GM21390 (cell line): ENCODE measurements at regions not wholly inside any gene's neighbourhood (a gene's known extent, or its start where the extent isn't known, plus 50 kb on each side); places are given as distances from the start of the nearest gene placed in this dataset.

Experiments used
- ATAC-seq: cut with Tn5 transposase; IDR thresholded peaks from one replicate; pipeline ENCODE4 v1.9.1; 2021; ENCODE audit not compliant: unreplicated experiment

DNA sequence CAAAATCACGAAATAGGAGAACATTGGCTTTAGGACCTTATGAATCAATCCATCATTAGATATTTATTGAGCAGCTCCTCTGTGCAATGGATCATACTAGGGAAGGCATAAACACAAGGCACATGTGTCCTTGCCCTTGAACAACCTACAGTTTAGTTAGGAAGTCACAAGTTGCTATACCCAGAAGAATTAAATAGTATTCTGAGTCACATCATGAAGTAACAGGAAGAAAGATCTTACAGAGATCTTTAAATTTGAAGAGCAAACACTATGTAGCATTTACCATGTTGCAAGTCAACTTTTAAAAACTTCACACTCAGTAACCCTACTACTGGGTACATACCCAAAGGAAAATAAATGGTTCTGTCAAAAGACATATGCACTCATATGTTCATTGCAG lies 355.2 kb upstream of the SLC14A2 start:
- ATAC-seq: no peak

DNA sequence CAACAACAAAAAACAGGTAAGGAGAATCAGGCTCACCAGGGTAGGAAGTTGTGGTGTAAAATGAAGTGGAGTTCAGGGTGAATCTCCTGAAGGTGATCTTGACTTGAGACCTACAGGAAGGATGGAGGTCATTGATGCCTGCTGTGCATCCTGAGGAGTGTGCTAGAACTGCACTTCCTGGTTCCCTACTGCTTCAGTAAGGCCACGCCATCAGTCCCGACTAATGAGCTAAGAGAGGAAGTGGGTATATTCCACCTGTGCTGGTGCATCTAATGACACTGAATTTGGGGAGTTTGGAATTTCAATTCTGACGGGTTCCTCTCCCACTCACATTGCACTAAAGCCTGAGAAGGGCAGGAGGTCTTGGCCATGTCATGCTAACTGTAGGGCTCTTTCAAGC lies 349.3 kb upstream of the SLC14A2 start:
- ATAC-seq: no peak

DNA sequence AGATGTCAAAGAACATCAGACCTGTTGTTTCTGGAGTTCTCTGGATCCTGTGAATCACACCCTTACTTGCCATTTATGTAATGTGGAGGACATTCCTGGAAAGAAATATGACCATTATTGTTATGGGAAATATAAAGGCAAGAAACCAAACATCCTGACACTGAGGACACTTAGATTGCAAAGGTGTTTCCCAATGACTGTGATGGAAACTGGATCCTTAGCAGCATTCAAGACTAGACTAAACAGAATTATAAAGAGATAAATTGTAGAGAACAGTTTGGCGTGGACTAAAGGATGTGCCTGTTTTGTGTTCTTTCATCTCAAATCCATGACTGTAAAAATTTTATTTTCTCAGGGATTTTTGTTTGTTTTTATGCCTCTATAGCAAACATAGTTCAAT lies 347.7 kb upstream of the SLC14A2 start:
- no peak for ATAC-seq

DNA sequence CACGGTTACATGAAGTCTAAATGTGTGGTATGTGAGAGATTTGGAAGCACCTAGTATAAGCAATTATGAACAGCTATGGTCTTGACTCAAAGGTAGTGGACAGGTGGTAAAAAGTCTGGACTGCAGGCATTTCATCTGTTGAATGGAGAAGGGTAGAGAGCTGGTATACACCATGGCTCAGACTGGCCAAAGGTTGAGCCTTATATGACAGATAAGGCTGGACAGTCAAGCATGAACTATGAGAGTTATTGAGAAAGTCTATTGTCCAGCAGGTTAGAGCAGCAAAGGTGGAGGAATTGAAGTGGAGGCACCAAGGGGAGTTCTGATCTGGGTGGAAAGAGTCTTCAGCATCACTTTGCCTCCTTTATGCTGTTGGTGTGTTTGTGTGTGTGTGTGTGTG lies 346.7 kb upstream of the SLC14A2 start:
- ATAC-seq: no peak

DNA sequence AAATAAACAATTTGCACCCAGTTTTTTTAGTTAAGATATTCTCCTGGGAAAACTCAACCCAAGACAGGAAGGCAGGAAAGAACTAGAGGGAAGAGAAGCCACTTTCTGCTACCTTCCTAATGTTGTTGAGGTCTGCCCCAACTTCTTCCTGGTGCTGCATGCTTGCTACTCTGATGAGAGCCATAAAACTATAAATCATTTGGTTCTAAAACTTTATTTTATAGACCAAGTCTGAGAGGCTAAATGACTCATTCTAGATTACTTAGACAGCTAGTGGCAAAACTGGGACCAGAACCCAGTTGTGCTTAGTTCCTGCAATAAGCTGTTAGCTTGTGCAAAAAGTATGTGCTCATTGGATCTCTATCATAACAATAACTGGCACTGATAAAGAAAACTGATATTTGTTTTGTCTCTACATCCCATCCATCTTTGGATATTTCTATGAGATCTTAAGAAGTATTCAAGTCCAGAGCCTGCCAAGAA lies 344.9 kb upstream of the SLC14A2 start:
- ATAC-seq: no peak

DNA sequence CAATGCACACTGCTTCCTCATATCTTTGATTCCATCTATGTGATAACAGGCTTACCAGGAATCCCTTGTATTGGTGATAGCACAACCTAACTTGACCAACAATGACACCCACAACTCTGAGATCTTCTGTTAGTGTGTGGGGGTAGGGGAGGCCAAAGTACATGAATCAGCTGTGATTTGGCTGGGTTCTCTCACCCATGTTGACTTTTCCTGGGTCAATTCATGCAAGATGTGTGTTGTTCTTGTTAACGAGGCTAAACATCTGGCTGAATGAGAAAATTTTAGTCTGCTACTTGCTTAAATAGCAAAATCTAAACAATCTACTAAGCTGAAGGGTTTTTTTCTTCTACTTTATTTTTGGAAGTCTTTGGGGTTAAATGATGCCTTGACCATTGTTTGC lies 341.2 kb upstream of the SLC14A2 start:
- ATAC-seq: no peak

DNA sequence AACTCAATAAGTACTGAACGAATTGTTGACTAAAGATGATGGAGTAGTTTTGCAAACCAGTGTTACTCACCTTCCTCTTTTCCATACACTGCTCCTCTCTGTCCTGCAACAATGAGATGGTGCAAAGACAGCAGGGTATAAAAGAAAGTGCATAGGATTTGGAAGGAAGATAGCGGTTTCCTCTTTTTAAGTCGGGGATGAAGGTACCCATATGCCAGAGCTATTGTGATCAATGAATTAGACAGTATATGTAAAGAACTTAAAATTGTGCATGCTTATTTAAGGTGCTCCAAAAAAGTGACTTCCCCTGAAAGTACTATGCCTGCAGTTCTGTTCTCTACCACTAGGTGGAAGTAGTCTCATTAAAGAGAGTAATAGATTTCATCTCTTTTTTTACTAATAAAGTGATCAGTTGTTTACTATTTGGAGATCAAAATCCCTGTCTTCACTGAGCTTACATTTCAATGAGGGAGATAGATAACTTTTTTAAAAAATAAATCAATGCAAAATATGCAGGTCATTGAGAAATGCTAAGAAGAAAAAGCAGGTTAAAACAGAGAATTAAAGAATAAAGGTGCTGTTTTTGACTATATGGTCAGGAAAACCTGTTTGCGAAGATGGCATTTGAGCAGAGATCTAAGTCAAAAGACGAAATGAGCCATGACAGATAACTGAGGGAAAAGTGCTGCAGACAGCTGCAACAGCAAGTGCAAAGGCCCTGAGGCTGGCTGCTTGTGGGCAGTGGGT lies 339.7 kb upstream of the SLC14A2 start:
- ATAC-seq: no peak

DNA sequence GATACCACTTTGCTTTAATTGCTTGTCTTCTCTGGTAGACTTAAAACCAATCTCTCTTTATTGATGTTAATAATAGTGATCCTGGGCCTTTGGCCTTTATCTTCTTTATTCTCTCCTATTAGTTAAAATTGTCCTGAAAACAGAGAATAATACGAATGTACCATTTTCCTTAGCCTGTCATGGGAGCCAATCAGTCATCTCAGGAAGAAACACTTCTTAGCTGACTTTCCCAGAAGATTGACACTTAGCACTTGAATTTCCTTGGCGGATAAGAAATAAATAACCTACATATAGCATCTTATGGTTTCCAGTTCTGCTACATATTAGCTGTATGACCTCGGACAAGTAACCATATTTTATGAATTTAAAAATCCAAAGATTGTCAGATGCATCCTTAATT lies 338.4 kb upstream of the SLC14A2 start:
- ATAC-seq: no peak

DNA sequence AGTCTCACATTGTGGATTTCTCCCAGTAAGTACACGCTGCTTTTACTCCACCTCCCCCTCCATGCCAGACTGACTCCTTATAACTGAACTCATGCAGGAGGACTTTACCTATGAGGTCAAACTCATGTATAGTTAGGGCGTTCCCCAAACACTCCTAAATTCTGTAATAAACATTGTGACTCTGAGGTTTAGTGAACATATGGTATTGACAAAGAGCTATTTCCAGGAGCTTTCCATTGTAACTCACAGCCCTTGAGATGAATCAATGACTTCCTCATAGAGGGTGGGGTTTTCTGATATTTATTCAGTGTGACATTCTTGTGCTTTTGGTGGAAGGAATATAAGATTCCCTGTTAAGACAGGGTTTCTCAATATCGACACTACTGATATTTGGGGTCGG lies 337.4 kb upstream of the SLC14A2 start:
- ATAC-seq: no peak

DNA sequence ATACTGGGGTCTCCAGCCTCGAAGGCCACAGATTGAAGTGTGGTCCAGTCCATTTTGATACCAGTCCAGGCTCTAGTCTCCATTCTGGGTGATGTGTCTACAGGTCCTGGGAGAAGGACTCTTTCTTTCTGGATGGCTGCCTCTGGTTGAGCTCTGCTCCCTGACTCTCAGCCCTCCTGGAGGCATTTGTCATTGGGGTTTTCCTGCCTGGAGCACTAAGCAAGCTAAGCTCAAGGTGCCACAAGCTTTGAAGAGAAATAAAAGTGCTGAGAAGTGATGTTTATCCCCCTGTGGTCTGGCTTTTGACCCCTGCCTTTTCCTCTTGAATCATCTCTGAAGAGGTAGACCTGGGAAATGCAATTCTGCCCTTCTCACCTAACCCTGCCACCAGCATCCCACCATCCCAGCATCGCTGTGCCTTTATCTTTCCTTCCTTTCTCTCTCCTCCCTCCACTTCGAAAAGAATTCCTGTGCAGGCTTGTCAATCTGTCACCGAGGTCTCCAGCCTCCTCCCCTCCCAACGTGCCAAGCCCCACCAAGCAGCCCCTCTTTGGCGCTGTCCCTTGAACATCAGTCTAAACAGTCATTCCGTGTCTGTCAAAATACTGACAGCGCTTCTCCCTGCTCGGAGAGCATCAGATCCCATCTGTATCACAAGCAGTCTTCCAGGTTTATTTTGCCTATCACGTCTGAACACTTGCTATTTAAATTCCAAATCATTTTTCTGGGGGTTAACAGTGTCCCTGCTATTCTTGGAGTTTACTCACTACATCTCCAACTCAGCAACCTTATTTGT lies 334.6 kb upstream of the SLC14A2 start:
- no peak for ATAC-seq

DNA sequence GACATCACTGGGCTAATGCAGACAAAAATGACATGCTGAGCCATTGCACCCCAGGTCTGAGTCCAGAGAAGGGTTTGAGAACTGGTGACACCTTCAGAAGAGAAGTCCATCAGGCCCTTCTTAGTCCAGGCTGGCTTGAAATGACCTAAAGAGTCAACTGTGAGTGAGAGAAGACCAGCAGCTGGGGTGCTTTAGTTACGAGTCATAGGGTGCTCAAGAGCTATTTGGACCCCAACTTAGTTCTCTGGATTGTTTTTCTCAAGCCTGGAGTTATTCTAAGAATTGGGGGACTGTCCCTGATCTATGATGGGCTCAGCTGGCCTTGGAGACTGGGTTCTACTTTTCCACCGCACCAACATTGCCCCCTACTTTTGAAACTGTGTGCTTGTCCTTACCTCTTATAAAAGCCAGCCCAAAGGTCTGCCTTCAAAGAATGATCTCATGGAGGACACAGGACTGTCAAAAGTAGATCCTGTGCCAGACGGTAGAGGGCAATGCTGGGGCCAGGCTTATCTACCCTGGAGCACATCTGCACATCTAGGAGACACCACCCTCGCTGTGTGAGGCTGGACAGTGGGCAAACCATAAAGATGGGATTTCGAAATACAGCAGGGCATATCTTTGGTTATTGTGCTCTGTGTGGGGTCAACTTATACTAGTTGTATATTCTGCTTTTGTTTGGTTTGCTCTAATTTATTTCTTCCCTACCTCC lies 333.0 kb upstream of the SLC14A2 start:
- no peak for ATAC-seq

DNA sequence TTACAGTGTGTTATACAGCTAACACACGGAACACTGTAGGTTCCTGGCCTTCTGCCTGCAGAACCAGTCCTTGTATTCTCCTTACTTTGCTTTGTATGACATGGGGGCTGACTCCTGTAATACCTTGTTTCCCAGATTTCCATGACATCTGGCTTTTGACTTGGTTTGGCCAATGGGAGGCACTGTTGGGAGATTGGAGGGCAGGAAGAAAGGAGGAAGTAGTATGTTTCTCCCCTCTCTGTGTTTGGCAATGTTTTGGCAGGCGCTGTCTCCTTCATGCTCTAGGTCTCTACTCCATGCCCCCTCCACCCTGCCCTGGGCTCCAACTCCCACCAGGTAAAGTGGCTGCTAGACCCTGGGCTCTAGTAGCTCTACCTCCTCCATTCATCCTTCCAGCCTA lies 331.1 kb upstream of the SLC14A2 start:
- ATAC-seq: no peak

DNA sequence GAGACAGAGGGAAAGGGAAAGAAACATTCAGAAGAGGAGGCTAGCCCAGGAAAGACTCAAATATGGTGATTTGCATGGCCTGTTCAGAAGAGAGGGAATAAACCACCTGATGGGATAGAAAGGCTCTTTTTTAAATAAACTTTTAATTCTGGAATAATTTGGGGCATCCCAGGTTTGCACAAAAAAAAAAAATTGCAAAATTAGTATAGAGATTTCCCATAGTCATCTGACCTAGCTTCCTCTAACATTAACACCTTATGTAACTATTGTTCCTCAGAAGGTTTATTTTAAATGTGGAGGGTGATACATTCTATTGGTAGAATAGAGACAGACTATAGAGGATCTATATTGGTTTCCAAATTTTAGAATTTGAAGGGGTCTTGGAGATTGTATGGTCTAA lies 330.4 kb upstream of the SLC14A2 start:
- ATAC-seq: no peak

DNA sequence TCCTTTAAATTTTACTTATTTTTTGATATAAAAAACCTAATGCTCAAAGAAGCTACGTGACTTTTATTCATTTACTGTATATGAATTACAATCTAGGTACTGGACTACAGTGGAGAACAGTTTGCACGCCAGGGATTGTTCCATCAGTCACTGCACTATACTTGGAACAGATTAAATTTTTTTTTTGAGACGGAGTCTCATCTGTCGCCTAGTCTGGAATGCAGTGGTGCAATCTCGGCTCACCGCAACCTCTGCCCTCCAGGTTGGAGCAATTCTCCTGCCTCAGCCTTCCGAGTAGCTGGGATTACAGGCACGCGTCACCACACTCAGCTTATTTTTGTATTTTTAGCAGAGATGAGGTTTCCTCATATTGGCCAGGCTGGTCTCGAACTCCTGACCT lies 330.0 kb upstream of the SLC14A2 start:
- no peak for ATAC-seq

DNA sequence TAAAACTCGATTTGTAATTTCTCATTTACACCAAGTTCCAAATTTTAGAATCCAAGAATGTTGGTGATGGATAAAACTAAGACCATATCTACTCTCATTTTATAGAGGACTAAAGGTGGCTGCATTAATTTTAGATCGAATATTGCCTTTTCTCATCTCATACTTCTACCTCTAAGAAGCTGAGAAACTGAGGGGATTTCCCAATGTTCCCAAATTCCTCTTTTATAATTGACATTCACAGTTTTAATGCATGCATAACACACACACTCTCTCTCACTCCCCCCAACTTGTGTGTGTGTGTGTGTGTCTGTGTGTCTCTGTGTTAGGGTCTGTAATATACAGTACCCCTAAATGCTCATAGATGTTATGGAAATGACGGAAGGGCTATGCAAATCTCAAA lies 328.8 kb upstream of the SLC14A2 start:
- ATAC-seq: no peak

DNA sequence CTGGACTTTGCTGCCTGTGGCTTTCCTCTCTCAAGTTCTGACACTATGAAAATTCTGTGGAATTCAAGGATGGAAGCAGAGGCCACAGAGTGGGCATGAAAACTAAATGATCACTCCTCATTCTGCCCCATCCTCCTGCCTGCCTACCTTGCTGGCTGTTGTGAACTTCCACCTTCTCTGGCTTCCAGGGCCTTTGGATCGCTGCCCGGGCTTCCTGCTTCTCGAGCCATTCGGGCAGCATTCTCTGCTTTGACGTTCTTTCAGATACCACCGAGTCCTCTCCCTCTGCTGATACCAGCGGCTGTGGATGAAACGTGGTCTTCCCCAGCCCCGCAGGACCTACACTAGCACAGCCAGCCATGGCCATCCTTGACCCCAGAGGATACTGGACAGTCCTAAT lies 327.7 kb upstream of the SLC14A2 start:
- no peak for ATAC-seq

DNA sequence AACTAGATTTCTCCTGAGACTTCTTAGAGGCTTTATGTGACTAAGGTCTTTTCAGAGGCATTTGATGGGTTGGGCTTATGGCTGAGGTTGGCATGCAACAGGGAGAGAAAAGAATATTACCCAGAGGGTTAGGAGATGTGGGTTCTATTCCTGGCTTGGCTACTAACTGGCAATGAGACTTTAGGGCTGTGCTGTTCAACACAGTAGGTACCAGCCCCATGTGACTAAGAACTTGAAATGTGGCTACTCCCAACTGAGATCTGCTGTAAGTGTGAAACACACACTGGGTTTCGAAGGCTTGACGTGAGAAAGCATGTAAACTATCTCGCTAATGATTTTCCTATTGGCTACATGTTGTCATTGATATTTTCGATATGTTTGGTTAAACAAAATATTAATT lies 324.9 kb upstream of the SLC14A2 start:
- no peak for ATAC-seq

DNA sequence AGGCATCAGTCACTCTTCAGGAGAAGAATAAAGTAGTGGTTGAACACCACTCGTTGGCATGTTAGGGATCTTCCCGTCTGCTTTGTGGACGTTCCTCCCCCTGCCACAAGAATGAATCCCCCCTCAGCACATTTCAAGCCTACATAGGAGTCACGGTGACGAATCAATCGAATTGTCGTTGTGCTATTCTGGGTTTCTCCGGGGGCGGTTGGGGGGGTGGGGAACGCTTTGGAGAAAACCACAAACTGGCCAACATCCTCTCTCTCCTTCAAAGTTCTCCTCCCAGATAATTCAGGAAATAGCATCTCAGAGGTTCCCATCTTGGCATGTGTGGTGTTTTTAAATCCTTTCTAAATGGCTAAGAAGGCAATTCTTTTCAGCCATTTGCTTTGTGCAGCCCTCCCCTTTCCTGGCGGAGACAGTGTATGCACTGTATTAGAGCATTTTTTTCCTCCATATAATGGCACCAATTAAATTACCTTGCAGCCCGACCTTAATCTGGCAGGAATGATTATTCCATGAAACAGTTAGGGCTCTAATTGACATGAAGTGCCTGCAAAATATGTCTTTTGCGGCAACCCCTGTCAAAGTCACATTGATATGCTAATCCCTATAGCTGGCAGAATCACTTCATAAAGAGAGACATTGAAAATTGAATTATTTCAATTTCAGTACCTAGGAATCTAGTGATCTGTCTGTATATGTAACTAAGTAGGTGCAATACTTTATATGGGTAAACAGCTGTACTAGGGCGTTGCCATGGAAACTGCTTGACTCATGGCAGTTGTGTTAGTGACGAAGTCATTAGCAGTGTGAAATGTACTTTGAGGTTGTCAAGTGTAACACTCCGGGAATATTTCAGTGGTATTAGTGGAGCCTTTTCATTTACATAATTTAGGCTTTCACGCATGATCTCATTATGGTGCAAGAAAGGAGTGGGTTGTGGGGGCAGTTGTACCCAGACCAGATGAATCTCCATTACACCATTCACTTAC lies 323.4 kb upstream of the SLC14A2 start:
- no peak for ATAC-seq

DNA sequence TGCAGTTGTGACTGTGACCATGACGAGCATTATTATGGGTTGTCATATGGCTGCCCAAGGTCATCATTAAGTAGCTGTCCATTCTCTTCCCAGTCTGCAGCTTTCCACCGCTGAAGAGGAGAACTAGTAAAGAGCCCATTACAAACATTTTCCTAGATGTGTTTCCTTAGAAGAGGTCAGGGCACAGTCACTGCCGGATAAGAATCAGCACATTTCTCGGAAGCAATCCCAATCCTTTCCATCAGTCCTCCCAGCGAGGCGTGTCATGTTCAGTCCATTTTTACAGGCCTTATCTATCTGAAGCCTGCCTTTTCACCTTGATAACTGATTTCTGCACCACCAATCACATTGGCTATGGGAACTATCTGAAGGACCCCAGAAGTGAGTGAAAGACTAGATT lies 319.9 kb upstream of the SLC14A2 start:
- no peak for ATAC-seq

DNA sequence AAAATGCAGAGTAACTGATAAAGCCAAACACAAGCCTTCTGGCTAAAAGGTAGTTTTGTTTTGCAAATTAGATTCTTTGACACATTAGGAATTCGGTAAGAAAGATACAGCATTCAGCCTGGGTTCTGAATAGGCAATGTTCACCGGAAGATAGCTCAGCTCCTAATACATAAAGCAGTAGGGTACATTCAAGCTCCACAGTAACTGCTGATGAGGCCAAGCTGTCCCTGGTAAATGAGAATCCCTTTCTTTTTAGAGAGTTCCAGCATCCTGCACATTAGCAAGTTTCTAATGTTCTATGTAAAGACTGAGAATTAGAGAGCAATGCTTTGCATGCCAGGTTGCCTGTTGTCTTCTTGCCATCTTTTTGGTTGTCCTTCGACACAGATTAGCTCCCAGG lies 316.3 kb upstream of the SLC14A2 start:
- ATAC-seq: no peak

DNA sequence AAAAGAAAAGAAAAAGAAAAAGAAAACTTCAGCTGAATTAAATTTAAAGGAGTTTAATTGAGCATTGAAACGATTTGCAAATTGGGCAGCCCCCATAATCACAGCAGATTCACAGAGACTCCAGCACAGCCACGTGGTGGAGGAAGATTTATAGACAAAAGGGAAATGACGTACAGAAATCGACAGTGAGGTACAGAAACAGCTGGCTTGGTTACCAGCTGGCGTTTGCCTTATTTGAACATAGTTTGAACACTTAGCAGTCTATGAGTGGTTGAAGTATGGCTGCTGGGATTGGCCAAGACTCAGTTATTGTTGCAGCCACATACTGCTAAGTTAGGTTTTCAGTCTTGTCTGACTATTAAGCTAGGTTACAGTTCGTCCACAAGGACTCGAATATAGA lies 312.2 kb upstream of the SLC14A2 start:
- no peak for ATAC-seq
